HG02870 (cell line): ENCODE measurements at regions not wholly inside any gene's neighbourhood (a gene's known extent, or its start where the extent isn't known, plus 50 kb on each side); places are given as distances from the start of the nearest gene placed in this dataset.

Experiments
- ATAC-seq: cut with Tn5 transposase; IDR thresholded peaks from one replicate; pipeline ENCODE4 v1.9.1; 2021; ENCODE audit warnings: mild to moderate bottlenecking, moderate library complexity; ENCODE audit not compliant: unreplicated experiment

DNA sequence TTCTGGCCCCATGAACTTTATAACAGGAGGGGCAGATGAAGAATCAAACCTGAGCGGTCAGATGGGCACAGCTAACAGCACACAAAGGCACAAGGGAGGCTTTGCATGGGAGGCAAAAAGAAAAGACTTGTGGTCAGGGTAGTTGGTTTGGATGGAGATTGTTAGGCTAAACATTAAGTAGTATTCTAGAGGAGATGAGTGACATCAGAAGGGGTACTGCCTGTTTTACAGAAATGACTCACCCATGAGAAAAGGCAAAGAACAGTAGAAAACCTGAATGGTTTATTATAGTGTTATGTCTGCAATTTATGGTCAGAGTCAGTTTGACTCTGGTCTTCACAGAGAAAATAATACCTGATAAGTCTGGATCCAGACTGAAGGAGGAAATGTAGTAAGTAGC is 129.8 kb upstream of the KIRREL3 start:
- no peak for ATAC-seq

DNA sequence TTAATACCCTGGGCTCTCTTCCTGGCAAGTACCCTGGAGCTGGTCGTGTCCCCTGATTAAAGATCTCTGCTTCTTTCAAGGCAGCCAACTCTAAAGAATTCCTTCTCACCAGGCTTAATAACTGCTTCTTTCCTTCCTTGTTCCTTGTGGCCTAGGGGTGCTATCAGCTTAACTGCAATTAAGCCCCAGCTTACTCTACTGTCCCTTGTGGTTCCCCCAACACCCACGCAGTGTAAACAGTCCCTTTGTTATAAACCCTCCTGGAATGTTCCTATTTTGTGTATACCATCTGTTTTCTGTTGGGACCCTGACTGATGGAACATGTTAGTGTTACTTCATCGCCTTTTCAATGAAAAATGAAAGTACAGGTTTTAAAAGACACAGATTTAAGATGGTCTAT is 126.4 kb upstream of the KIRREL3 start:
- ATAC-seq = no peak

DNA sequence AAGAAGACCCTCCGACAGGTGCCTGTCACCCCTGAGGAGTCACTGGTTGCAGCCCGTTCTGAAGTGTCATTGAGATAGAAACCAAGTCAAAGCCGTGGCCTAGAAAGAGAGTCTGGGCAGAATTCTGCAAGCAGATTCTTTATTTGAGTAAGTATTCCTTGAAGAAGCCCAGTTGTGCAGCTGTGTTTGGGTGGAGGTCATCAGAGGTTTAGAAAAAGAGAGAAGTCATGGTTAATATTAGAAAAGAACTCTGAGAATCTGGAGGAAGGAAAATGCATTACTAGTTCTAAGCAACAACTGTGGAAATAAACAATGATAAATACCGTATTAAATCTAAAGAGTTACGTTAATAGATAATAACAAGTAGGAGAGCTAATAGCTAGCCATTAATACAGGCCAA is 118.8 kb upstream of the KIRREL3 start:
- no peak for ATAC-seq

DNA sequence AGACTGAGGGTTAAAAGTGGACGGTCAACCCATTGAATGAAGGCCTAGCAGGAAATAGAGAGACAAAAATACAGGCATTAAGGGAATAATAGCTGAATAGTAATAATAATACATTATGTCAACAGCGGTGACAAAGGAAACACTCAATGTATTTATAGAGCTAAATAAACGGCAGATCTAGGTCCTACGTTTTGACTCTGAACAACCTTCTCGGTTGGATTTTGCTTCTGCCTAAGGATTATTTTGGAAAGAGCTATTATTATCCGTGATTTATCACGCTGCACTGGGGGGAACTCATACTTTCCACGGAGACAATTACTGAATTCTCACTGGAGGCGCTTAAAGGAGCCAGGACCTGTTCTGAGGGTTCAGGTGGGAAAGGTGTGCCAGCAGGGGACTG is 118.2 kb upstream of the KIRREL3 start:
- no peak for ATAC-seq

DNA sequence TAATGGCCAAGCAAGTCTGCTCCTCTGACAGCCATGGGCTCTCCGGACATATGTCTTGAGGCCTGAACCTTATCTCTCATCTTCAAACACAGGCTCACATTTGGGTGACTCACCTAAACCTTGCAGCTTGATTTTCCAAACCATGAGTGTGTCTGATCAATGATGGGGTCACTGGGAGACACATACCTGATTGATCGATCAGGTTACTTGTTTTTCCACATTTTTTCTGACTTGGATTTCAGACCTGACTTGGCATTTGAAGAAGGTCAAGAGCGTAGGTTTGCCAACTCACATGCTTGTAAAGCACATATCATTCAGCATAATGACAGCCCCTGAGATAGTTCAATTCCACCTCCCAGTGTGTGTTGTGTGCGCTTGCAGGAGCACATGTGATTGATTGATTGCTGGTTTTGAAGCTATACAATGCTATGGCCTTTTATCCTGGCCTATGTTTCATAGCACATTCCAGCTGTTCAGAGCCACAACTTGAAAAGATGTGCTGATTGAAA is 116.7 kb upstream of the KIRREL3 start:
- ATAC-seq = no peak

DNA sequence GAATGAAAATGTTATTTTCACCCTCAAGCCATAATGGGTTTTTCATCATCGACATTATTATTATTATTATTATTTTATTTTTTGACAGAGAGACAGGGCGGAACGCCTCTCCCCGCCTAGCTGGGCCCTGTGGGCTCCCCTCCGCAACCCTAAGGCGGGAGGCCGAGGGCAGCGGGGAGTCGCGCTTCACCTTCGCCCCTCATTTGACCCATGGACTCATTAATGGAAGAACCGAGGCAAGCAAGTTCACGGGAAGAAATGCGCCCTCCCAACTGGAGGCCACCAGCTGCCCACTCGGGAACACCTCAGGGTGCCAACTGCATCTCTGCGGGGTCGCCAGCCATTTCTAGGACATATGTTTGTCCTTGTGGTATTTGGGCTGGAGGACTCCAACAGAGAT is 115.3 kb upstream of the KIRREL3 start:
- ATAC-seq = no peak

DNA sequence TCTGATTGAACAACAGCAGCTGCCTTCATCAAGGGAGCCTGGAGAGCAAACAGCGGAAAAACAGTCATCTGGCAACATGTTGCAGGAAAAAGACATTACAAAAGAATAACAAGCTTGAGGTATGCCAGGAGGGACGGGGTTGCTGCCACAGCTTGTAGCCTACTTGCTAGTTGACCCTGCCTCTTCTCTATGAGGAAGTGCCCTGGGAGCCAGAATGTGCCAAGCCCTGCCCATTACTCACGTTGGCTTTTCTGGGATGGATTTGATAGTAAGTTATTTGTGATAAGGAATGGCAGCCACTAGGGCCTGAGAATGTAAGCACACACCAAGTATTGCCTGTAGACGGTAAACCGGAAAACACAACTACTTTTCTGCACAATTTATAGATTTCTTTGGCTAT is 113.5 kb upstream of the KIRREL3 start:
- no peak for ATAC-seq

DNA sequence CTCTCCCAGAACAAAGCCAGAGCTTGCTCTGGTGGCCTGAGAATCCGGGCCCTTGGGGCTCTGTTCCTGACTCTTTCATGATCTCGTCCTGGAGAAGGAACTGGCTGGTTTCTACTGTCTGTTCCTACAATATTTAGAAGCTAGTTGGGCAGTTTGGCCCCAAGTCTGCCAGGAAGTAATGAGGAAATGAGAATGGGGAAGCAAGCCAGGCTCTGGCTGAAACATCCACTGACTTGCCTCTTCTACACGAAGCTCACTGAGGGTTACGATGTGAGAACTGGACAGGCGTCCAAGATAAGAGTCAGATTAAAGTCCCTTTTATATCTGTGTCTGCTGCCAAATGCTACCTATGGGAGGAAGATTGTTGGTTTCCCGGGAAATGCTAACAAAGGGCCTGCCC is 110.0 kb upstream of the KIRREL3 start:
- no peak for ATAC-seq

DNA sequence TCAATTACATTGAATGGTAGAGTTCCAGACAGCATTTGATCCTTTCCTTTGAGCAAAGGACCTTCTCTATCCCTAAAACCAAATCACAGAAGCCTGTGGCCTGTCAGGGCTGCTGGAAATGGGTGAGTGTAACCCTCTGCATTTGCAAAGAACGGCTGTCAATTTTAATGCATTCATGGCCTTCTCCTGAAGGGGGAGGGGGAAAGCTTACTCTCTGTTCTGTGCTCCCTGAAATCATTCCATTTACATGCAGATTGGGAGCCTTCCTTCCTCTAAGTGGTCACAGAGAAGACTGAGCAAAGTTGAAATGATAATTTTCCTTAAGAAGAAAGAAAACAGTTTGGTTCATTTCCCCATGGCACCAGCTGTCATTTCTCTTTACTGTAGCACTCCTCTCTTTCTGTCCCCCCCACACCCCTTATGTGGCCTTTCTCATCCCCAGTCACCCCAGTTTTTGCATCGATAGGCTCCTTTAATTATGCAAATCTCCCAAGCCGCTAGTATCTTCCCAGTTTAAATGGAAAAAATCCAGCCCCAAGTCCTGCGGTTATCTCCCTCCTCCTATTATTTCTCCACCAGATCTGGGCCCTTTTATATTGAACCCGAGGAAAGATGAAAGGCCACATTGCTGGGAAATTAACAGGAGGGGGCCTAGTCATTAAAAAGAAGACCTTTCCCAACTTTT is 109.4 kb upstream of the KIRREL3 start:
- ATAC-seq = no peak

DNA sequence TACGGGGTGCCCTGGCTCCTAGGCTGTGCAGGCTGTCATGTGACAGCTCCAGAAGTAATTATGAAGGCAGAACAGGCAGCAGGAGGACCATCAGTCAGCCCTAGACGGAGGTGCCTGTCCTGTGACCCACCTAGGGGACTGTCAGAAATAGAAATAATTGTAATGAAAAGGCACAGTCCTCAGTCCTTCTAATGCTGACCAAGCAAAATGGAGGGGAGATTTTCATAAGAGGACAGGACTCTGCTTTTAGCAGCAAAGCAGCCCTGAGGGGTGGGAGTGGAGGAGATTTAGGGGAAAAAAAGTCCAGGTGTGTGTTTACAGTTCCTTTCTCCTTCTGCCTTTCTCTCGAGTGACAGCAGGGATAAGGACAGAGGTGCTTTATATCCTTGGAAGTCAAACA is 108.3 kb upstream of the KIRREL3 start:
- ATAC-seq = no peak

DNA sequence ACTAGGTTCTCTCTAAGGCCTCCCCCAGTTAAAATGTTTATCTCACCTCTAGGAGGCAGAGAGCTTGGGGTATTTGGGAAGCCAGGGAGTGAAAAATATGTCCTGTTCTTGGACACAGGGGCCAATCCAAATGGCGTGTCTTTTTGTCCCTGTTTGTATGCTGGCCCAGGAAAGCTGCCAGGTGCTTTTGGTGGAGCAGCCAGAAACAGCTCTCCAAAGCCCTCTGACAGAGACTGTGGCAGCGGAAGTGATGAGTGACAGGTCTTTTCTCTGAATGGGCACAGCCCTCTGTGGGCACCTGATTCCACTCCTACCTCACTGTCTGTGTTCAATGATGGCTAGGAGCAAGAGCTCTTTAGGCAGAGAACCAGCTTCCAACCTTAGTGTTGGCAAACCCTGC is 106.4 kb upstream of the KIRREL3 start:
- no peak for ATAC-seq

DNA sequence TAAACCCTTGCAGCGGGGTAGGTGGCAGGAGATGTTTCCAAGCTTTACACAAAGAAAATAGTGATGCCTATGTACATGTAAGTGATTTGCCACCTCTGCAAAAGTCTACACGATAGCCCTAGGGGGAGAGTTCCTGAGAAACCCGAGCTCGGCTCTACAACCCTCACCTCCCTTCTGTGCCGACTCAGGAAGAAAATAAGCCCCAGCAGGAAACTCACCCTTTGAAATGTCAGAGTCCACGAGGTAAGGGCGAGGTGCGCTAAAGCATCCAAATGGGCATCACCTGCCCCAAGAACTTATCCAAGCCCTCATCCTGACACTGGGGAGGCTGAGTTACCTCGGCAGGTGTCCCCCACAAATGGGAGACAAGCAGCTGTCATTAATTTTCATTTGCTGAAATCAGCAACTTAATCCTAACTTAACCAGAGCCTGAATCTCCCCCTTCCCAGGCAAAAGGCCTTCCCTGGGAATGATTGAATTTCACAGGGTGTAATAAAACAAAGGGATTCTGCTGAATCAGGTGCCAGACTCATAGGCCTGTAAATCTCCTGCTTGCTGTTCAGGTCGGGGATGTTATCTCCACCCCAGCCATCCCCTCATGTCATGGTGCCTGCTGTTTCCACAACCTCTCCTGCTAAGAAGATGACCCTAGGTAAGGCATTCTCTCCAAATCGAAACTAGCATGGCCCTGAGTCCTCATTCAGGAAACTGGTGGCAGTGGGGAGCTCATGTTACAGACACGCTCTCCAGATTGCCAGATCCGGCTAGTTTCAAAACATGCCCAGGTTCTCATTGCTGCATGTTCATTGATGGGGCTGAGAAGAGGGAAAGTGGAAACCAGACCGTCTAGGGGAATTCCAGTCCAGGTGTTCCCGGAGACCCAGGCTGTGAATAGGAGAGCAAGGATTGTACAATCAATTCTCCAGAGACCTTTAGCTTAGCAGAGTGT is 105.3 kb upstream of the KIRREL3 start:
- no peak for ATAC-seq

DNA sequence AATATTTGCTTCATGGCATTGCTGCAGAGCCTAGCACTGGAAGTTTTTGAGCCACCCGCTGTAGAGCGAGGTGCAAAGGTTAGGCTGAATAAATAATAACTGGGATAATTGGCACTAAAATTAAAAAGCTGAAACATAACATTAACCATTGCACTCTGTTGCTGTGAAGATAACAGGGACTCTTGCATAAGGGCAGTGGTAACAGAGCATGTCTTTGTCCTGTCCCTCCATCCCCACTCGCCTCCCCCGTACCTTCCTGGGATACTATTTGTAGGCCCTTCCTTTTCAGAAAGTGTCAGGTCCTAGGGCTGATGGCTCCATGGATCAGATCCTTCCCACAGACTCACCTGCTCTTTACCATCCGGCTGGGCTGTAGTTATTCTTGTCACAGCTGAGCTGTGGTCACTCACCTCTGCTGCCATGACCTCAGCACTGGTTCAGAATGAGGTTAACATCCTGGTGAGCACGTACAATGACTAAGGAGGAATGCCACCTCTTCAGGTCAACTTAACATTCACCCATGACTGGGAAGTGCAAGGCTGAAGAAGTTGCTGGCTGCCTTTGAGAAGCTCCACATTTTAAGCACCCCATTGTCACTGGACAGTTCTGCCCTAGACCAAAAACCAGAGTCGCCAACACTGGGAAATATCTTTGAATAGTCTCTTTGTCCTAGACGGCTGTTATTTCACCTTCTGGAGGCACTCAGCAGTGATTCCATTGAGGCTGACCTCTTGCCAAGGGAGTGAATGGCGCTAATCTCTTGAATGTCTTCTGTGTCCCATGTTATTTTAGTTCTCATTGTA is 103.2 kb upstream of the KIRREL3 start:
- no peak for ATAC-seq

DNA sequence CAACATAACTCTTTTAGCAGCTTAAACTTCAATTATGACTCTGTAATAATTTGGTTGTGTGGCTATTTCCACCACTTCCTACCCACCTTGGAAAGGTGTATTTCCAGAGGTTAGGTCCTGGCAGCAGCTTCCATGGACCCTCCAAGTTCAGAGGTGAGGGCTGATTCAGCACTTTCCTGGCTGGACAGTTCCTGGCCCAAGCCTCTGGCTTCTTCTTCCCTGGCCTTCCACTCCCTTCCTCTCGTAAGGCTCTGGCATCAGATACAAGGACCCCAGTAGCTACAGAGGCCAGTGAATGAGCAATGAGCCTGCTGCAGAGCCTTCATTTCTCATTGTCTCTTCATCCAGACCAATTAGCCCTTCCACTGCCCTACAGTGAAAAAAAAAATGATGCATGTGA is 98.1 kb upstream of the KIRREL3 start:
- ATAC-seq = no peak

DNA sequence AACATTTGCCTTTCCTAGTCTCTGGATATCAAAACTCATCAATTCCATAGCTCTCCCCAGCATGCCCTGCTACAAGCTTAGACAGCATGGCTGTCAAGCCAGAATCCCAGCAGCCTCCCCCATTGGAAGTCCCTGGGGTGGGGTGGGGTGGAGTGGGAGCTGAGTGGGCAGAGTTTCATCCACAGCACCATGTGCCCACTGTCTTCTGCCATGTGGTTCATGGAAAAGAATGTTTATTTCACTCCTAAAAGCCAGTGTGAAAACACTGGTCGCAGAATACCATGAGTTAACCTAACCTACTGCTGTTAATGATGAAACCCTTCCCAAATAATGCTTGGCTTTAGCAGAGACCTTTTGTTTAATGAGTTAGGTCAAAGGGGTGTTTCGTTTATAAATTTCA is 80.2 kb upstream of the KIRREL3 start:
- no peak for ATAC-seq

DNA sequence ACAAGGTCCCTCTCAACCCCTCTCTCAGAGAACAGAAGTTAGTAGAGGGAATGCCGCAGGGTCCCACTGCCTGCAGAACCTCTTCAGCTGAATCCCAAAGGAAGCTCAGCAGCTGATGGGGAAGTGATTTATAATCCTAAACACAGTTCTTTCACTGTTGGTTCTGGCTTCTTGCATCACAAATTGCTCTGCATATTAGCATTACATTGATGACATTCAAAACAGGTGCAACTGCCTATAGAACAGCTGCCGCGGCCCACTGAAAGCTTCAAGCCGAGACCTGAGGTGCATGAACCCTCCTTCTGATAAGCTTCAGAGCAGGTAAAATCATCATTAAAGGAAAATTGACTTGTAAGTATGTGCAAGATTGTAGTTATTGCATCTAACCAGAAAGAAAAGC is 75.2 kb upstream of the KIRREL3 start:
- ATAC-seq = no peak

DNA sequence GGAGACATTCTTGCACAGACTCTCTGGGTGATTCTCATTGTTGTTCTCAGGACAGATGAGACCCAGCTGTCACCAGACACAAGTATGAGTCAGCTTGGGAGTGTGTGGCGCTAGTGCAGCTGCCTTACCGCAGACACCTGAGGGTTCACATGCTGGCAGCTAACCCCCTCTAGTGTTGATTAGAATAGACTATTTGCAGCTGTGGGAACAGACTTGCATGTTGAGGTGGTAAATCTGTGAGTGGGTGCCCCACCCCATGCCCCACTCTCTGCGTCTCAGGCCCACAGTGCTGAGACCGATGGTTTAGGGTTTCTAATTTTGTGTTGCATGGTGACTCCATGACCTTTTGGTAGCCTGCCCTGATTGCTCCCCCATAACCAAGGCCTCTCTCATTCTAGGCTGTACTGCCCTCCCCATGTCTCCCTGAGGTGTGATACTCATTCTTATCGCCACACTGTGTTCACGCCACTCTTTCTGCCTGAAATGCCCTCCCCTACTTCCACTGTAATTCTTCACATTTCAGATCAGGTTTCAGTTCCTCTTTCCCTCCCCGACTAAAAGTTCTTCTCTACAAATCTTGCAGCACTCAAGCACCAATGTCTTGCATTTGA is 73.7 kb upstream of the KIRREL3 start:
- ATAC-seq = peak; percentile 98

DNA sequence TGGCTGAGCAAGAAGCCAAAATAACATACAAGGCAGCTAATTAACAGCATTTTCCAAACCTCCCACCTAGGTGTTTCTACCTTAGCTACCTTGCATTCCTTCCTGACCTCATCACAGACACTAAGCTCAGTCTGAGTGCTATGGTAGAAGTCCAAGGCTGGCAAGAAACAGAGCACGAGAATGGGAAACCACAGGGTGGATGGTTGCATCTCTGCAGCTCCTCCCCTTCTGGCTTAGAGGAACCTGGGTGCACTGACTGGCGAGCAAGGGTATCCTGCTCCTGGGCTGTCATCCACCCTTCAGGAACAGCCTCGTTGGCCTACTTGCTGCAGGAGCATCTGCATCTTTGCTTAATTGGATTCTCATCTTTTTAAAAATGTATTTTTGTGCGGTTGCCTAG is 73.1 kb upstream of the KIRREL3 start:
- no peak for ATAC-seq

DNA sequence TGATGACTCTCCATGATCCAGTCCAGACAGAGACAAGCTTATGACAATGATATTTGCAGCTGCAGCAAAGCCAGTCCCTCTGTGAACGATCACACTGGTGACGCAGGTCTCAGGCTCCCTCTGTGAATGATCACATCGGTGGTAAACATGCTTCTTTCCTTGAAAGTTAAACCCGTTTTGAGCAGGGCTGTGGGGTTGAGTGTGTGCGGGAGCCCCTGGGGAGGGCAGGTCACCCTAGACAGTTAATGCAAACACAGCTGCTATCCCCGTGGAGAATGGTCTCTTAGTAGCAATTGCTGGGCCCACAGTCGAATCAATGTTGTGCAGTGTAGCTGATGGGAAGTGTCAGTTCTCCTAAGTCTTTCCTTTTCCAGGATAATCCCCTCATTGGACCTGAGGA is 71.0 kb upstream of the KIRREL3 start:
- ATAC-seq = no peak

DNA sequence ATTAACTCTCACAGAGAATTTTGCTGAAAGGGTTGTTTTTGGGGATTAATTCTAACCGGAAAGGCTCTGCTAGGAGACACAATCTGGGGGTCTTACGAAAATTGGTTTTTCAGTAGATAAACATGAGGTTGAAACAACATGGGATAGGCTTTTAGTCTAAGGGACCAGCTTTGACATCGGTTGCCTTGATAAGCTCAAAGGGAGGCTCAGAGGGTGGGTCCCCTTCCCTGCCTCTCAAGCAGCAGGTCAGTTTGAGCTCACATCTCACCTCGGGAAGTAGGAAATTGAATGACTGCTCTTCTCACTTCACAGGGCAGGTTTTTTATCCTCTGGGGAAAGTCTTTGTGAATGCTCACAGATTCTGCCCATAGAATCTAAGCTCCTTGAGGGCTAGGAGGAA is 70.2 kb upstream of the KIRREL3 start:
- ATAC-seq = no peak
